Stimulated activated effector memory CD8-positive, alpha-beta T cell treated with anti-CD3 and anti-CD28 coated beads, Interleukin-12 subunit alpha, Interleukin-12 subunit beta, amount 100 ng/mL, for 72 hours (primary cell): ENCODE measurements at regions not wholly inside any gene's neighbourhood (a gene's known extent, or its start where the extent isn't known, plus 50 kb on each side); places are given as distances from the start of the nearest gene placed in this dataset.
"Not testable (repeated sequence)": the region's sequence is repeated elsewhere in the genome, so short reads cannot be mapped to it uniquely, and the experiment has no call there.

Experiments
- ATAC-seq: fragments of 150-1000 bp; cut with Tn5 transposase; 2 replicates; pipeline ENCODE4 v1.10.0; 2021
- DNase-seq, 2 donors: peaks; one replicate each; pipeline ENCODE4 v3.0.0; 2021 to 2022; ENCODE audit warnings: low spot score in 2 of 2
- H3K27ac Mint-ChIP-seq: one replicate; pipeline ENCODE4 v1.8.0; 2022; ENCODE audit warnings: mild to moderate bottlenecking, mixed read lengths
- H3K36me3 Mint-ChIP-seq: one replicate; pipeline ENCODE4 v1.8.0; 2022; ENCODE audit warnings: mild to moderate bottlenecking, mixed read lengths
- H3K4me1 Mint-ChIP-seq: one replicate; pipeline ENCODE4 v1.8.0; 2022; ENCODE audit warnings: mixed read lengths
- H3K4me3 Mint-ChIP-seq: one replicate; pipeline ENCODE4 v1.8.0; 2022; ENCODE audit warnings: mild to moderate bottlenecking, mixed read lengths
- H3K9me3 Mint-ChIP-seq: one replicate; pipeline ENCODE4 v1.8.0; 2022; ENCODE audit warnings: mixed read lengths

- Mint-ChIP-seq H3K27ac (no peak overlapping the region), H3K36me3 (no peaks in the 10 kb centered on the region)
- ATAC-seq, result peak; percentile 31
Observed at GRCh38 chr10:23742368-23742767, 303.5 kb downstream of the OTUD1 start.

GRCh38 chr10:23742807-23743206 lies 303.9 kb downstream of the OTUD1 start:
- no peak for DNase-seq
- Mint-ChIP-seq H3K27ac (no peak overlapping the region), H3K36me3 (no peaks in the 10 kb centered on the region), H3K4me1 (no peaks in the 10 kb centered on the region), H3K4me3 (no peak overlapping the region), H3K9me3 (peaks cover 13% of the 10 kb centered on the region)
- no peak for ATAC-seq

More at GRCh38 chr10:23742368-23742767, 303.5 kb downstream of the OTUD1 start:
- H3K9me3 Mint-ChIP-seq, result peaks cover 13% of the 10 kb centered on the region
- H3K4me1 Mint-ChIP-seq, result no peaks in the 10 kb centered on the region
- H3K4me3 Mint-ChIP-seq, result no peak overlapping the region
- DNase-seq, result no peak

GRCh38 chr10:23754179-23754578 lies 315.3 kb downstream of the OTUD1 start:
- Mint-ChIP-seq H3K4me1 (no peaks in the 10 kb centered on the region), H3K27ac (no peak overlapping the region)

GRCh38 chr10:23754941-23755340 lies 316.1 kb downstream of the OTUD1 start:
- Mint-ChIP-seq H3K4me1 (no peaks in the 10 kb centered on the region), H3K27ac (no peak overlapping the region), H3K9me3 (no peaks in the 10 kb centered on the region), H3K4me3 (no peak overlapping the region), H3K36me3 (no peaks in the 10 kb centered on the region)
- DNase-seq, result no peak
- no peak for ATAC-seq

More at GRCh38 chr10:23754179-23754578, 315.3 kb downstream of the OTUD1 start:
- Mint-ChIP-seq H3K9me3 (no peaks in the 10 kb centered on the region), H3K36me3 (no peaks in the 10 kb centered on the region), H3K4me3 (no peak overlapping the region)
- DNase-seq (no peak), ATAC-seq (no peak)

GRCh38 chr10:23755556-23755955 lies 316.7 kb downstream of the OTUD1 start:
- Mint-ChIP-seq H3K27ac (no peak overlapping the region), H3K4me1 (no peaks in the 10 kb centered on the region), H3K9me3 (no peaks in the 10 kb centered on the region), H3K4me3 (no peak overlapping the region), H3K36me3 (no peaks in the 10 kb centered on the region)
- DNase-seq (no peak), ATAC-seq (no peak)

- Mint-ChIP-seq H3K9me3 (peaks cover 6% of the 10 kb centered on the region), H3K4me3 (no peak overlapping the region), H3K36me3 (no peaks in the 10 kb centered on the region), H3K4me1 (no peaks in the 10 kb centered on the region), H3K27ac (no peak overlapping the region)
- ATAC-seq (no peak), DNase-seq (no peak)
Observed at GRCh38 chr10:23768281-23768680, 329.4 kb downstream of the OTUD1 start.

- no peaks in the 10 kb centered on the region for H3K4me1 Mint-ChIP-seq
- no peaks in the 10 kb centered on the region for H3K36me3 Mint-ChIP-seq
- no peak for ATAC-seq
Observed at GRCh38 chr10:23777153-23777552, 338.3 kb downstream of the OTUD1 start.

GRCh38 chr10:23779301-23779700 lies 340.4 kb downstream of the OTUD1 start:
- peaks cover 5% of the 10 kb centered on the region for H3K9me3 Mint-ChIP-seq

More at GRCh38 chr10:23777153-23777552, 338.3 kb downstream of the OTUD1 start:
- peaks cover 5% of the 10 kb centered on the region for H3K9me3 Mint-ChIP-seq
- no peak overlapping the region for H3K27ac Mint-ChIP-seq
- no peak overlapping the region for H3K4me3 Mint-ChIP-seq
- no peak for DNase-seq

GRCh38 chr10:23780331-23780730 lies 341.5 kb downstream of the OTUD1 start:
- DNase-seq (no peak), ATAC-seq (no peak)
- Mint-ChIP-seq H3K4me1 (no peaks in the 10 kb centered on the region), H3K27ac (no peak overlapping the region), H3K36me3 (no peaks in the 10 kb centered on the region), H3K4me3 (no peak overlapping the region), H3K9me3 (peaks cover 5% of the 10 kb centered on the region)

More at GRCh38 chr10:23779301-23779700, 340.4 kb downstream of the OTUD1 start:
- Mint-ChIP-seq H3K4me3 (no peak overlapping the region), H3K4me1 (no peaks in the 10 kb centered on the region), H3K36me3 (no peaks in the 10 kb centered on the region), H3K27ac (no peak overlapping the region)
- ATAC-seq, result no peak
- DNase-seq, result no peak

- no peaks in the 10 kb centered on the region for H3K36me3 Mint-ChIP-seq
- H3K9me3 Mint-ChIP-seq, result peaks cover 5% of the 10 kb centered on the region
- no peaks in the 10 kb centered on the region for H3K4me1 Mint-ChIP-seq
- DNase-seq, result no peak
- no peak for ATAC-seq
- H3K27ac Mint-ChIP-seq, result no peak overlapping the region
- H3K4me3 Mint-ChIP-seq, result no peak overlapping the region
Observed at GRCh38 chr10:23786594-23786993, 347.7 kb downstream of the OTUD1 start.

- H3K4me1 Mint-ChIP-seq, result no peaks in the 10 kb centered on the region
- no peaks in the 10 kb centered on the region for H3K9me3 Mint-ChIP-seq
- no peak overlapping the region for H3K4me3 Mint-ChIP-seq
- H3K36me3 Mint-ChIP-seq, result no peaks in the 10 kb centered on the region
- no peak overlapping the region for H3K27ac Mint-ChIP-seq
- ATAC-seq (no peak), DNase-seq (no peak)
Observed at GRCh38 chr10:23793577-23793976, 354.7 kb downstream of the OTUD1 start.

- not testable (repeated sequence) for H3K4me3 Mint-ChIP-seq, ATAC-seq, H3K4me1 Mint-ChIP-seq, DNase-seq, H3K36me3 Mint-ChIP-seq, H3K9me3 Mint-ChIP-seq, H3K27ac Mint-ChIP-seq
Observed at GRCh38 chr10:23797452-23797851, 358.6 kb downstream of the OTUD1 start.

GRCh38 chr10:23804125-23804524 lies 365.2 kb downstream of the OTUD1 start:
- H3K4me1 Mint-ChIP-seq, result no peaks in the 10 kb centered on the region
- H3K9me3 Mint-ChIP-seq, result no peaks in the 10 kb centered on the region
- no peak overlapping the region for H3K4me3 Mint-ChIP-seq
- no peak for ATAC-seq
- no peak for DNase-seq
- no peaks in the 10 kb centered on the region for H3K36me3 Mint-ChIP-seq
- H3K27ac Mint-ChIP-seq, result no peak overlapping the region

GRCh38 chr10:23813687-23814086 lies 374.8 kb downstream of the OTUD1 start:
- no peaks in the 10 kb centered on the region for H3K9me3 Mint-ChIP-seq
- H3K4me3 Mint-ChIP-seq, result no peak overlapping the region
- no peaks in the 10 kb centered on the region for H3K4me1 Mint-ChIP-seq
- H3K27ac Mint-ChIP-seq, result no peak overlapping the region
- DNase-seq, result no peak
- no peak for ATAC-seq
- H3K36me3 Mint-ChIP-seq, result no peaks in the 10 kb centered on the region

- no peaks in the 10 kb centered on the region for H3K36me3 Mint-ChIP-seq
- no peak overlapping the region for H3K27ac Mint-ChIP-seq
- H3K4me3 Mint-ChIP-seq, result no peak overlapping the region
- no peaks in the 10 kb centered on the region for H3K4me1 Mint-ChIP-seq
- no peak for DNase-seq
- no peak for ATAC-seq
- no peaks in the 10 kb centered on the region for H3K9me3 Mint-ChIP-seq
Observed at GRCh38 chr10:23818484-23818883, 379.6 kb downstream of the OTUD1 start.

GRCh38 chr10:23820792-23821191 lies 381.9 kb downstream of the OTUD1 start:
- DNase-seq (no peak), ATAC-seq (no peak)
- Mint-ChIP-seq H3K9me3 (peaks cover 2% of the 10 kb centered on the region), H3K27ac (no peak overlapping the region), H3K4me3 (no peak overlapping the region), H3K4me1 (no peaks in the 10 kb centered on the region), H3K36me3 (no peaks in the 10 kb centered on the region)

- Mint-ChIP-seq H3K27ac (no peak overlapping the region), H3K4me1 (no peaks in the 10 kb centered on the region), H3K4me3 (no peak overlapping the region), H3K36me3 (no peaks in the 10 kb centered on the region), H3K9me3 (peaks cover 6% of the 10 kb centered on the region)
- ATAC-seq, result no peak
- DNase-seq, result no peak
Observed at GRCh38 chr10:23824822-23825221, 384.1 kb upstream of the KIAA1217 start.
